ENCODE measurements at regions not wholly inside any gene's neighbourhood (a gene's known extent, or its start where the extent isn't known, plus 50 kb on each side); places are given as distances from the start of the nearest gene placed in this dataset.

- no peaks in the 10 kb centered on the region for H3K36me3 ChIP-seq (ENCODE audit: insufficient read depth, low read length)
- no peak overlapping the region for H2AFZ ChIP-seq (ENCODE audit: low read depth, low read length)
Observed at GRCh38 chr10:107687701-107688100, 523.2 kb upstream of the SORCS1 start.

GRCh38 chr10:107686095-107686494 lies 521.6 kb upstream of the SORCS1 start:
- Histone ChIP-seq H2AFZ (ENCODE audit: low read depth, low read length) (no peak overlapping the region), H3K9me3 (ENCODE audit: low read length) (no peaks in the 10 kb centered on the region), H3K27me3 (ENCODE audit: insufficient read depth, low read length) (no peaks in the 10 kb centered on the region), H3K4me3 (ENCODE audit: low read length) (no peak overlapping the region), H3K36me3 (ENCODE audit: insufficient read depth, low read length) (no peaks in the 10 kb centered on the region), H3K4me1 (ENCODE audit: insufficient read depth, low read length) (no peaks in the 10 kb centered on the region)

More at GRCh38 chr10:107687701-107688100, 523.2 kb upstream of the SORCS1 start:
- no peaks in the 10 kb centered on the region for H3K9me3 ChIP-seq (ENCODE audit: low read length)
- no peaks in the 10 kb centered on the region for H3K4me1 ChIP-seq (ENCODE audit: insufficient read depth, low read length)
- H3K27me3 ChIP-seq (ENCODE audit: insufficient read depth, low read length), result no peaks in the 10 kb centered on the region
- H3K4me3 ChIP-seq (ENCODE audit: low read length), result no peak overlapping the region

- no peak overlapping the region for H2AFZ ChIP-seq (ENCODE audit: low read depth, low read length)
- peaks cover 16% of the 10 kb centered on the region for H3K4me1 ChIP-seq (ENCODE audit: insufficient read depth, low read length)
- H3K36me3 ChIP-seq (ENCODE audit: insufficient read depth, low read length), result no peaks in the 10 kb centered on the region
- no peaks in the 10 kb centered on the region for H3K27me3 ChIP-seq (ENCODE audit: insufficient read depth, low read length)
- no peak overlapping the region for H3K4me3 ChIP-seq (ENCODE audit: low read length)
- no peaks in the 10 kb centered on the region for H3K9me3 ChIP-seq (ENCODE audit: low read length)
Observed at GRCh38 chr10:107671960-107672359, 507.5 kb upstream of the SORCS1 start.

- Histone ChIP-seq H3K27me3 (ENCODE audit: insufficient read depth, low read length) (no peaks in the 10 kb centered on the region), H3K4me3 (ENCODE audit: low read length) (no peak overlapping the region), H3K4me1 (ENCODE audit: insufficient read depth, low read length) (no peaks in the 10 kb centered on the region), H3K36me3 (ENCODE audit: insufficient read depth, low read length) (no peaks in the 10 kb centered on the region), H2AFZ (ENCODE audit: low read depth, low read length) (no peak overlapping the region), H3K9me3 (ENCODE audit: low read length) (no peaks in the 10 kb centered on the region)
Observed at GRCh38 chr10:107666214-107666613, 501.7 kb upstream of the SORCS1 start.

GRCh38 chr10:107665459-107665858 lies 501.0 kb upstream of the SORCS1 start:
- H3K36me3 ChIP-seq (ENCODE audit: insufficient read depth, low read length), result no peaks in the 10 kb centered on the region
- H3K4me3 ChIP-seq (ENCODE audit: low read length), result no peak overlapping the region
- H3K9me3 ChIP-seq (ENCODE audit: low read length), result no peaks in the 10 kb centered on the region
- H2AFZ ChIP-seq (ENCODE audit: low read depth, low read length), result no peak overlapping the region
- H3K4me1 ChIP-seq (ENCODE audit: insufficient read depth, low read length), result no peaks in the 10 kb centered on the region
- no peaks in the 10 kb centered on the region for H3K27me3 ChIP-seq (ENCODE audit: insufficient read depth, low read length)

GRCh38 chr10:107657851-107658250 lies 493.3 kb upstream of the SORCS1 start:
- H3K36me3 ChIP-seq (ENCODE audit: insufficient read depth, low read length), result no peaks in the 10 kb centered on the region
- H3K4me1 ChIP-seq (ENCODE audit: insufficient read depth, low read length), result no peaks in the 10 kb centered on the region
- no peak overlapping the region for H2AFZ ChIP-seq (ENCODE audit: low read depth, low read length)
- no peak overlapping the region for H3K4me3 ChIP-seq (ENCODE audit: low read length)
- H3K9me3 ChIP-seq (ENCODE audit: low read length), result no peaks in the 10 kb centered on the region
- no peaks in the 10 kb centered on the region for H3K27me3 ChIP-seq (ENCODE audit: insufficient read depth, low read length)

- Histone ChIP-seq H3K4me3 (ENCODE audit: low read length) (no peak overlapping the region), H3K9me3 (ENCODE audit: low read length) (no peaks in the 10 kb centered on the region)
Observed at GRCh38 chr10:107656932-107657331, 492.4 kb upstream of the SORCS1 start.

GRCh38 chr10:107653832-107654287 lies 489.4 kb upstream of the SORCS1 start:
- Histone ChIP-seq H3K27me3 (ENCODE audit: insufficient read depth, low read length) (no peaks in the 10 kb centered on the region), H3K4me3 (ENCODE audit: low read length) (no peak overlapping the region), H3K36me3 (ENCODE audit: insufficient read depth, low read length) (no peaks in the 10 kb centered on the region), H3K9me3 (ENCODE audit: low read length) (no peaks in the 10 kb centered on the region), H2AFZ (ENCODE audit: low read depth, low read length) (no peak overlapping the region), H3K4me1 (ENCODE audit: insufficient read depth, low read length) (no peaks in the 10 kb centered on the region)

More at GRCh38 chr10:107656932-107657331, 492.4 kb upstream of the SORCS1 start:
- Histone ChIP-seq H3K4me1 (ENCODE audit: insufficient read depth, low read length) (no peaks in the 10 kb centered on the region), H3K36me3 (ENCODE audit: insufficient read depth, low read length) (no peaks in the 10 kb centered on the region), H2AFZ (ENCODE audit: low read depth, low read length) (no peak overlapping the region), H3K27me3 (ENCODE audit: insufficient read depth, low read length) (no peaks in the 10 kb centered on the region)

- Histone ChIP-seq H3K4me1 (ENCODE audit: insufficient read depth, low read length) (no peaks in the 10 kb centered on the region), H2AFZ (ENCODE audit: low read depth, low read length) (no peak overlapping the region), H3K9me3 (ENCODE audit: low read length) (no peaks in the 10 kb centered on the region), H3K36me3 (ENCODE audit: insufficient read depth, low read length) (no peaks in the 10 kb centered on the region), H3K4me3 (ENCODE audit: low read length) (no peak overlapping the region), H3K27me3 (ENCODE audit: insufficient read depth, low read length) (no peaks in the 10 kb centered on the region)
Observed at GRCh38 chr10:107650939-107651338, 486.4 kb upstream of the SORCS1 start.

- Histone ChIP-seq H2AFZ (ENCODE audit: low read depth, low read length) (no peak overlapping the region), H3K9me3 (ENCODE audit: low read length) (no peaks in the 10 kb centered on the region), H3K4me1 (ENCODE audit: insufficient read depth, low read length) (no peaks in the 10 kb centered on the region), H3K4me3 (ENCODE audit: low read length) (no peak overlapping the region), H3K27me3 (ENCODE audit: insufficient read depth, low read length) (no peaks in the 10 kb centered on the region), H3K36me3 (ENCODE audit: insufficient read depth, low read length) (no peaks in the 10 kb centered on the region)
Observed at GRCh38 chr10:107649249-107649648, 484.7 kb upstream of the SORCS1 start.

- H3K4me3 ChIP-seq (ENCODE audit: low read length), result no peak overlapping the region
- H3K4me1 ChIP-seq (ENCODE audit: insufficient read depth, low read length), result no peaks in the 10 kb centered on the region
- no peaks in the 10 kb centered on the region for H3K36me3 ChIP-seq (ENCODE audit: insufficient read depth, low read length)
- H3K9me3 ChIP-seq (ENCODE audit: low read length), result no peaks in the 10 kb centered on the region
- no peak overlapping the region for H2AFZ ChIP-seq (ENCODE audit: low read depth, low read length)
- H3K27me3 ChIP-seq (ENCODE audit: insufficient read depth, low read length), result no peaks in the 10 kb centered on the region
Observed at GRCh38 chr10:107647462-107647861, 483.0 kb upstream of the SORCS1 start.

GRCh38 chr10:107631876-107632275 lies 467.4 kb upstream of the SORCS1 start:
- H3K9me3 ChIP-seq (ENCODE audit: low read length), result no peaks in the 10 kb centered on the region
- no peaks in the 10 kb centered on the region for H3K4me1 ChIP-seq (ENCODE audit: insufficient read depth, low read length)
- no peaks in the 10 kb centered on the region for H3K36me3 ChIP-seq (ENCODE audit: insufficient read depth, low read length)
- no peaks in the 10 kb centered on the region for H3K27me3 ChIP-seq (ENCODE audit: insufficient read depth, low read length)
- H2AFZ ChIP-seq (ENCODE audit: low read depth, low read length), result no peak overlapping the region
- H3K4me3 ChIP-seq (ENCODE audit: low read length), result no peak overlapping the region

GRCh38 chr10:107626862-107627261 lies 462.4 kb upstream of the SORCS1 start:
- H3K9me3 ChIP-seq (ENCODE audit: low read length), result no peaks in the 10 kb centered on the region
- H2AFZ ChIP-seq (ENCODE audit: low read depth, low read length), result no peak overlapping the region
- no peaks in the 10 kb centered on the region for H3K27me3 ChIP-seq (ENCODE audit: insufficient read depth, low read length)
- H3K36me3 ChIP-seq (ENCODE audit: insufficient read depth, low read length), result no peaks in the 10 kb centered on the region
- H3K4me1 ChIP-seq (ENCODE audit: insufficient read depth, low read length), result no peaks in the 10 kb centered on the region
- H3K4me3 ChIP-seq (ENCODE audit: low read length), result no peak overlapping the region

GRCh38 chr10:107623292-107623691 lies 458.8 kb upstream of the SORCS1 start:
- no peaks in the 10 kb centered on the region for H3K4me1 ChIP-seq (ENCODE audit: insufficient read depth, low read length)
- no peaks in the 10 kb centered on the region for H3K36me3 ChIP-seq (ENCODE audit: insufficient read depth, low read length)
- no peak overlapping the region for H3K4me3 ChIP-seq (ENCODE audit: low read length)
- no peaks in the 10 kb centered on the region for H3K27me3 ChIP-seq (ENCODE audit: insufficient read depth, low read length)
- no peak overlapping the region for H2AFZ ChIP-seq (ENCODE audit: low read depth, low read length)
- no peaks in the 10 kb centered on the region for H3K9me3 ChIP-seq (ENCODE audit: low read length)
